GM21528 (cell line): ENCODE measurements at regions not wholly inside any gene's neighbourhood (a gene's known extent, or its start where the extent isn't known, plus 50 kb on each side); places are given as distances from the start of the nearest gene placed in this dataset.
"Not testable (repeated sequence)": the region's sequence is repeated elsewhere in the genome, so short reads cannot be mapped to it uniquely, and the experiment has no call there.

Experiments used
- ATAC-seq: cut with Tn5 transposase; IDR thresholded peaks from one replicate; pipeline ENCODE4 v1.9.1; 2021; ENCODE audit warnings: mild to moderate bottlenecking, moderate library complexity; ENCODE audit not compliant: unreplicated experiment, low FRiP score

DNA sequence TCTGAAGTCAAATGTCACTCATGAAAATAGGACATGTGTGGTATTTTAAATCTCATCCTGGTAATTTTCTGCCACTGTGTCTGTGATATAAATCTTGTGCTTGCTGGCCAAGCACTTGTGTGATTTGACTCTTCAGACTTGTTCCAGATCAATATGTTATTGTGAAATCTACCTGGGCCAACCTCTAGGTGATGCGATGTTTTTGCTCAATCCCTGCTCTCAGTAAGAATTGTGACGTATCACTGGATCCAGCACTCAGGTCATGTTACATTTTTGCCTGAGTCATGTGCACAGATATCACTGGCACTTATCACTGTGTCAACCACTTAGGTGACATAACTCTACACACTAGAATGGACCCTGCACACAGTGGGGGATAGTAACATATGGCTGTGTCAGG, 100.4 kb upstream of the BPY2C start:
- not testable (repeated sequence) for ATAC-seq

GRCh38 chrY:25148007-25148406, 96.1 kb upstream of the BPY2C start:
- peak; percentile 90 for ATAC-seq

- not testable (repeated sequence) for ATAC-seq
Measured at GRCh38 chrY:25132139-25132849, 80.4 kb upstream of the BPY2C start.

GRCh38 chrY:25120897-25121296, 69.0 kb upstream of the BPY2C start:
- not testable (repeated sequence) for ATAC-seq

- ATAC-seq, result not testable (repeated sequence)
Measured at GRCh38 chrY:25108180-25108579, 56.3 kb upstream of the BPY2C start.
